ENCODE measurements at regions not wholly inside any gene's neighbourhood (a gene's known extent, or its start where the extent isn't known, plus 50 kb on each side); places are given as distances from the start of the nearest gene placed in this dataset.

- no peaks in the 10 kb centered on the region for H3K9me1 ChIP-seq (ENCODE audit: insufficient read depth, low read length)
- H3K4me3 ChIP-seq (ENCODE audit: insufficient read depth, low read depth, low read length): no peak overlapping the region
- no peaks in the 10 kb centered on the region for H3K36me3 ChIP-seq (ENCODE audit: control insufficient read depth, insufficient read depth, low read length)
- ChIA-PET CTCF (no interaction called here), POLR2A (ENCODE audit: unreplicated experiment) (no interaction called here)
- no peaks in the 10 kb centered on the region for H3K79me1 ChIP-seq (ENCODE audit: low read depth in 1 of 2, low read length in 2 of 2)
- no peak overlapping the region for H3K27ac ChIP-seq (ENCODE audit: insufficient read depth, low read length)
- H3K4me2 ChIP-seq (ENCODE audit: low read depth, low read length): no peak overlapping the region
- BruUV-seq (replicated peaks): no TSS peak
- H4K8ac ChIP-seq (ENCODE audit: low read depth in 2 of 2, low read length in 2 of 2): no peak overlapping the region
- H3K9me3 ChIP-seq (ENCODE audit: control insufficient read depth, insufficient read depth, low read length): peaks cover 9% of the 10 kb centered on the region
- H3K56ac ChIP-seq (ENCODE audit: extremely low read depth, insufficient read depth, low read length): no peak overlapping the region
- H2AFZ ChIP-seq (replicated peaks; ENCODE audit: low read length, poor library complexity): no peak overlapping the region
- no peak overlapping the region for H3K9ac ChIP-seq (ENCODE audit: low read depth, low read length)
- H3K4me1 ChIP-seq (ENCODE audit: control insufficient read depth, insufficient read depth, low read length): no peaks in the 10 kb centered on the region
- H3K14ac ChIP-seq (replicated peaks; ENCODE audit: low read depth, low read length): no peak overlapping the region
- no peak overlapping the region for H2AK9ac ChIP-seq (replicated peaks; ENCODE audit: low read depth, low read length, poor library complexity)
- no peak overlapping the region for H3K23ac ChIP-seq (ENCODE audit: low read depth, low read length)
- H2BK5ac ChIP-seq (ENCODE audit: low read depth, low read length, poor library complexity, severe bottlenecking): no peak overlapping the region
- H4K91ac ChIP-seq (ENCODE audit: insufficient read depth, low read depth, low read length): no peak overlapping the region
- intact Hi-C loops (cut with micrococcal nuclease): no loop called here
- in situ Hi-C loops (cut with MboI; ENCODE audit: low sequenced_read_pairs): no loop called here
- H3K27me3 ChIP-seq (ENCODE audit: control insufficient read depth, insufficient read depth, low read length): no peaks in the 10 kb centered on the region
- no peak overlapping the region for H2BK120ac ChIP-seq (ENCODE audit: low read depth, low read length)
- no peak overlapping the region for H4K5ac ChIP-seq (ENCODE audit: low read depth, low read length)
- no peak overlapping the region for H2BK20ac ChIP-seq (ENCODE audit: low read depth, low read length)
- H3K18ac ChIP-seq (ENCODE audit: low read depth, low read length): no peak overlapping the region
- no peak overlapping the region for H2BK15ac ChIP-seq (ENCODE audit: low read depth, low read length)
- no peak for ATAC-seq (ENCODE audit: low read depth)
- TF ChIP-seq FOS (IDR thresholded peaks at IDR 0.05; ENCODE audit: low read depth, low read length) (no peak), CTCF (conservative IDR thresholded peaks at IDR 0.05; ENCODE audit: low read depth, low read length) (no peak), RAD21 (IDR thresholded peaks at IDR 0.05; ENCODE audit: low read length) (no peak), BHLHE40 (IDR thresholded peaks at IDR 0.05; ENCODE audit: low read depth, low read length) (no peak), MXI1 (IDR thresholded peaks at IDR 0.05; ENCODE audit: borderline replicate concordance, low read depth, low read length) (no peak), CEBPB (IDR thresholded peaks at IDR 0.05; ENCODE audit: low read depth, low read length) (no peak), RFX5 (IDR thresholded peaks at IDR 0.05; ENCODE audit: low read depth, low read length) (no peak), SMC3 (IDR thresholded peaks at IDR 0.05; ENCODE audit: low read depth, low read length) (no peak), MAFK (IDR thresholded peaks at IDR 0.05; ENCODE audit: low read depth, low read length) (no peak), POLR2A (IDR thresholded peaks at IDR 0.05; ENCODE audit: low read depth, low read length) (no peak), RCOR1 (IDR thresholded peaks at IDR 0.05; ENCODE audit: insufficient replicate concordance, low read length) (no peak), CHD1 (IDR thresholded peaks at IDR 0.05; ENCODE audit: low read depth, low read length) (no peak), NFE2L2 (IDR thresholded peaks at IDR 0.05; ENCODE audit: low read depth, low read length) (no peak), USF2 (IDR thresholded peaks at IDR 0.05; ENCODE audit: low read depth, low read length) (no peak), MAZ (IDR thresholded peaks at IDR 0.05; ENCODE audit: borderline replicate concordance, low read depth, low read length) (no peak), ELK1 (IDR thresholded peaks at IDR 0.05; ENCODE audit: borderline replicate concordance, low read depth, low read length) (no peak)
- no peak overlapping the region for H3K4ac ChIP-seq (ENCODE audit: low read depth, low read length)
- no CpG with 5 or more reads among the region's 4 CpGs for WGBS, 2 experiments (ENCODE audit: extremely low coverage in 2 of 2, insufficient read length in 1 of 2)
- H2AK5ac ChIP-seq (ENCODE audit: low read depth, low read length): no peak overlapping the region
- DNase-seq: no peak
- dilution Hi-C loops (cut with HindIII; ENCODE audit: low sequenced_read_pairs, unreplicated experiment): no loop called here
- H4K20me1 ChIP-seq (ENCODE audit: insufficient read depth, low read length): no peaks in the 10 kb centered on the region
Observed at GRCh38 chr4:63396269-63396668, 1013.0 kb downstream of the TECRL start.

All from IMR-90 (cell line).